ENCODE measurements at regions not wholly inside any gene's neighbourhood (a gene's known extent, or its start where the extent isn't known, plus 50 kb on each side); places are given as distances from the start of the nearest gene placed in this dataset.

GRCh38 chr18:10376731-10377130 lies 77.7 kb upstream of the APCDD1 start:
- H3K4me1 ChIP-seq (replicated peaks): no peaks in the 10 kb centered on the region
- H3K27me3 ChIP-seq (replicated peaks; ENCODE audit: insufficient read depth): no peaks in the 10 kb centered on the region
- TF ChIP-seq POLR2AphosphoS5 (IDR thresholded peaks at IDR 0.05): no peak
- no peak for TF ChIP-seq POLR2A (IDR thresholded peaks at IDR 0.05)
- no peak for TF ChIP-seq CTCF (IDR thresholded peaks at IDR 0.05)
- H3K36me3 ChIP-seq: no peaks in the 10 kb centered on the region
- no peak for DNase-seq (ENCODE audit: low spot score)
- 15% methylated on average over 10 of the region's 10 CpGs for WGBS
- no peak overlapping the region for H3K27ac ChIP-seq
- no peaks in the 10 kb centered on the region for H3K9me3 ChIP-seq
- intact Hi-C loops (cut with DNase I): no loop called here
- H3K4me3 ChIP-seq: no peak overlapping the region

DNA sequence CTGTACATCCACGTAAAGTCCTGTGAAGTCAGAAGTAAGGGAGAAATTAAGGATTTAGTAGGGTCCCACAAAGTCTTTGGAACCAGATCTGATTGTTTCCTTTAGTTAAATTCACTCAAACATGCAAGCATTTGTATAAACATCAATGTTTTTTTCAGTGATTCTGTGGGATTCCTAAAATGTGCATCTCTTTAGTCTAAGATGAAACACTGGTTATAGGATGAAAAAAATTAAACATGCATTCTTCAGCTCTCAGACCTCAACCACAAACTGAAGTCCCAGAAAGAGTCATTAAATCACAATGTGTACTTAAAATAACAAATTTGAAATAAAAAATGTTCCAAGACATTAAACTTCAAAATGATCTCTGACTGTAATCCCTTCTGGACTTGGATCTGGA lies 76.5 kb upstream of the APCDD1 start:
- Histone ChIP-seq H3K4me3 (no peak overlapping the region), H3K27me3 (replicated peaks; ENCODE audit: insufficient read depth) (no peaks in the 10 kb centered on the region), H3K9me3 (no peaks in the 10 kb centered on the region), H3K27ac (no peak overlapping the region), H3K36me3 (no peaks in the 10 kb centered on the region), H3K4me1 (replicated peaks) (no peaks in the 10 kb centered on the region)
- TF ChIP-seq POLR2A (IDR thresholded peaks at IDR 0.05): no peak
- no peak for TF ChIP-seq CTCF (IDR thresholded peaks at IDR 0.05)
- TF ChIP-seq POLR2AphosphoS5 (IDR thresholded peaks at IDR 0.05): no peak
- intact Hi-C loops (cut with DNase I): no loop called here
- no peak for DNase-seq (ENCODE audit: low spot score)
- WGBS: 97% methylated on average over 1 of the region's 1 CpG

DNA sequence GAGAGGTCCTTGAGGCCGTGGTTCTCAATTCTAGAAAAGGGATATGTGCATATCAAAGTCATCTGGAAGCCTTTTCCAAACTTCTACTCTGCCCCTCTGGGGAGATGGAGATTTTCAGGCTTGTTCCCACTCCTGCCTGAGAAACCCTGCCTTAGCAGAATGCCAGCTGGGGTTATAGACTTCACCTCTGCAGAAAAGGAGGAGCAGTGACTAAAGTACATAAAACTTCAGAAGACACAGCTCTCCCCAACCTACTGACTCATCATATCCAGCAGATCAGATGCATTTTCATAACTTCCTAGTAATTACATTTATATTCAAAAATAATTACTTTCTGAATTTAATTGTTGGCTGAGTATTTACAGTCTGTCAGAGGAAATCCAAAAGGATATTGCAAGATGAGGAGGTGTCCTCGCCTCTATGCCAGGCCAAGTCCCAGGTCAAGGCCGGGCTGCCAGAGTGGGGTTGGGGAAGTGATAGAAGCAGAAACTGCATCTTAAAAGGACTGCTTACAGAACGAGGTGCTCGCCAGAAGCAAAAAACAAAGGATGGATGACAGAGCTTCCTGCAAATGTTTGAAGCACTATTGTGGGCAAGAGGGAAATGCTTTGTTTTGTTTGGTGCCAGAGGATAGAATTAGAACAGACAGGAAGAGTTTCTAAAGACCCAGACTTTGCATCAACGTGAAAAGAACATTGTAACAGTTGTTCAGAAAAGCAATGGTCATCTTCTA lies 75.6 kb upstream of the APCDD1 start:
- WGBS: 65% methylated on average over 6 of the region's 6 CpGs
- intact Hi-C loops (cut with DNase I): no loop called here
- Histone ChIP-seq H3K27ac (no peak overlapping the region), H3K36me3 (no peaks in the 10 kb centered on the region), H3K4me3 (no peak overlapping the region), H3K27me3 (replicated peaks; ENCODE audit: insufficient read depth) (no peaks in the 10 kb centered on the region), H3K4me1 (replicated peaks) (no peaks in the 10 kb centered on the region), H3K9me3 (no peaks in the 10 kb centered on the region)
- DNase-seq (ENCODE audit: low spot score): no peak
- TF ChIP-seq POLR2A (IDR thresholded peaks at IDR 0.05): no peak
- no peak for TF ChIP-seq CTCF (IDR thresholded peaks at IDR 0.05)
- no peak for TF ChIP-seq POLR2AphosphoS5 (IDR thresholded peaks at IDR 0.05)

GRCh38 chr18:10379522-10379921 lies 74.9 kb upstream of the APCDD1 start:
- no peak for DNase-seq (ENCODE audit: low spot score)
- WGBS: 66% methylated on average over 5 of the region's 5 CpGs
- Histone ChIP-seq H3K27me3 (replicated peaks; ENCODE audit: insufficient read depth) (no peaks in the 10 kb centered on the region), H3K4me3 (no peak overlapping the region), H3K36me3 (no peaks in the 10 kb centered on the region), H3K27ac (no peak overlapping the region), H3K4me1 (replicated peaks) (no peaks in the 10 kb centered on the region), H3K9me3 (no peaks in the 10 kb centered on the region)
- intact Hi-C loops (cut with DNase I): no loop called here
- TF ChIP-seq CTCF (IDR thresholded peaks at IDR 0.05): no peak
- no peak for TF ChIP-seq POLR2A (IDR thresholded peaks at IDR 0.05)
- TF ChIP-seq POLR2AphosphoS5 (IDR thresholded peaks at IDR 0.05): no peak

DNA sequence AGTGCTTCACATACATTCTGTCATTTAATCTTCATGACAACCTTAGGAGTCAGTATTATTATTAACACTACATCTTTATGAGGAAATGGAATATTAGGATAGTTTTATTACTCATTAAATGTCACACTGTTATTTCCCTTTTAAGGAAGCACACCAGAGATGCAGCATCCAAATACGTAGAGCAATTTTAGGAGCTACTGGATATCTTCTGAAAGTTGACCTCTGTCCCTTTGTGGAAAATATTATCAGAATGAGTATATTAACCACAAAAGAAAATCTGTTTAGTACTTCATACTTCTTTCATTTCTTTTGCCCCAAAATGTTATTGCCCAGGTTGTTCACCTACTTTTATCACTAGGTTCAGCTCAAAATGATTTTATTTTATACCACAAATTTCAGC lies 72.9 kb upstream of the APCDD1 start:
- H3K27ac ChIP-seq: no peak overlapping the region
- TF ChIP-seq POLR2AphosphoS5 (IDR thresholded peaks at IDR 0.05): no peak
- TF ChIP-seq CTCF (IDR thresholded peaks at IDR 0.05): no peak
- no peak for TF ChIP-seq POLR2A (IDR thresholded peaks at IDR 0.05)
- intact Hi-C loops (cut with DNase I): no loop called here
- H3K9me3 ChIP-seq: no peaks in the 10 kb centered on the region
- H3K36me3 ChIP-seq: no peaks in the 10 kb centered on the region
- WGBS: 56% methylated on average over 1 of the region's 1 CpG
- no peak overlapping the region for H3K4me3 ChIP-seq
- H3K4me1 ChIP-seq (replicated peaks): no peaks in the 10 kb centered on the region
- DNase-seq (ENCODE audit: low spot score): no peak
- H3K27me3 ChIP-seq (replicated peaks; ENCODE audit: insufficient read depth): no peaks in the 10 kb centered on the region

Measured in prostate gland (tissue), 2 donors.